Transverse colon (tissue), 3 donors: ENCODE measurements at regions not wholly inside any gene's neighbourhood (a gene's known extent, or its start where the extent isn't known, plus 50 kb on each side); places are given as distances from the start of the nearest gene placed in this dataset.

ENCODE experiments used
- POLR2A ChIP-seq: fragments of 450-650 bp; IDR thresholded peaks from one replicate; pipeline ENCODE4 v1.6.1; 2016; ENCODE audit warnings: antibody characterized with exemption, mild to moderate bottlenecking, moderate library complexity
- POLR2AphosphoS5 ChIP-seq, 3 donors: sonication (generic); formaldehyde crosslinking; IDR thresholded peaks; one replicate each; pipeline ENCODE4 v1.6.1; 2016; ENCODE audit warnings: antibody characterized with exemption in 3 of 3

- TF ChIP-seq POLR2A (no peak), POLR2AphosphoS5 (IDR thresholded peaks at IDR 0.05) (no peak)
Observed at GRCh38 chr4:175932116-175932515, 120.1 kb upstream of the GPM6A start.
